GM18870 (cell line): ENCODE measurements at regions not wholly inside any gene's neighbourhood (a gene's known extent, or its start where the extent isn't known, plus 50 kb on each side); places are given as distances from the start of the nearest gene placed in this dataset.
"Not testable (repeated sequence)": the region's sequence is repeated elsewhere in the genome, so short reads cannot be mapped to it uniquely, and the experiment has no call there.

Source experiments
- ATAC-seq: cut with Tn5 transposase; IDR thresholded peaks from one replicate; pipeline ENCODE4 v1.9.1; 2021; ENCODE audit warnings: moderate library complexity; ENCODE audit not compliant: unreplicated experiment

GRCh38 chr15:98315971-98316370 is 332.4 kb upstream of the IGF1R start:
- ATAC-seq = no peak

- no peak for ATAC-seq
Observed at GRCh38 chr15:98321896-98322295, 326.4 kb upstream of the IGF1R start.

- no peak for ATAC-seq
Observed at GRCh38 chr15:98322581-98322980, 325.8 kb upstream of the IGF1R start.

- ATAC-seq = no peak
Observed at GRCh38 chr15:98324341-98324970, 323.9 kb upstream of the IGF1R start.

- ATAC-seq = no peak
Observed at GRCh38 chr15:98326804-98327203, 321.5 kb upstream of the IGF1R start.

- ATAC-seq = no peak
Observed at GRCh38 chr15:98330258-98330657, 318.1 kb upstream of the IGF1R start.

GRCh38 chr15:98330692-98331435 is 317.5 kb upstream of the IGF1R start:
- ATAC-seq = no peak

- no peak for ATAC-seq
Observed at GRCh38 chr15:98331676-98332075, 316.7 kb upstream of the IGF1R start.

- ATAC-seq = no peak
Observed at GRCh38 chr15:98333251-98333650, 315.1 kb upstream of the IGF1R start.

GRCh38 chr15:98342911-98343310 is 305.4 kb upstream of the IGF1R start:
- no peak for ATAC-seq

GRCh38 chr15:98344591-98344990 is 303.7 kb upstream of the IGF1R start:
- no peak for ATAC-seq

GRCh38 chr15:98347001-98347400 is 301.3 kb upstream of the IGF1R start:
- ATAC-seq = no peak

GRCh38 chr15:98347866-98348265 is 300.5 kb upstream of the IGF1R start:
- ATAC-seq = no peak

GRCh38 chr15:98350276-98350675 is 298.1 kb upstream of the IGF1R start:
- ATAC-seq = no peak

GRCh38 chr15:98358274-98358673 is 290.1 kb upstream of the IGF1R start:
- ATAC-seq = not testable (repeated sequence)

- no peak for ATAC-seq
Observed at GRCh38 chr15:98358971-98359370, 289.4 kb upstream of the IGF1R start.

GRCh38 chr15:98363416-98363815 is 284.9 kb upstream of the IGF1R start:
- no peak for ATAC-seq

GRCh38 chr15:98363955-98364354 is 284.4 kb upstream of the IGF1R start:
- ATAC-seq = no peak

GRCh38 chr15:98369081-98369716 is 279.1 kb upstream of the IGF1R start:
- no peak for ATAC-seq

GRCh38 chr15:98375513-98376340 is 272.6 kb upstream of the IGF1R start:
- no peak for ATAC-seq

GRCh38 chr15:98380721-98381120 is 267.6 kb upstream of the IGF1R start:
- ATAC-seq = no peak
